GM18519 (cell line): ENCODE measurements at regions not wholly inside any gene's neighbourhood (a gene's known extent, or its start where the extent isn't known, plus 50 kb on each side); places are given as distances from the start of the nearest gene placed in this dataset.

Experiments used
- ATAC-seq: cut with Tn5 transposase; IDR thresholded peaks from one replicate; pipeline ENCODE4 v1.9.1; 2021; ENCODE audit warnings: mild to moderate bottlenecking, moderate library complexity; ENCODE audit not compliant: unreplicated experiment, low FRiP score

DNA sequence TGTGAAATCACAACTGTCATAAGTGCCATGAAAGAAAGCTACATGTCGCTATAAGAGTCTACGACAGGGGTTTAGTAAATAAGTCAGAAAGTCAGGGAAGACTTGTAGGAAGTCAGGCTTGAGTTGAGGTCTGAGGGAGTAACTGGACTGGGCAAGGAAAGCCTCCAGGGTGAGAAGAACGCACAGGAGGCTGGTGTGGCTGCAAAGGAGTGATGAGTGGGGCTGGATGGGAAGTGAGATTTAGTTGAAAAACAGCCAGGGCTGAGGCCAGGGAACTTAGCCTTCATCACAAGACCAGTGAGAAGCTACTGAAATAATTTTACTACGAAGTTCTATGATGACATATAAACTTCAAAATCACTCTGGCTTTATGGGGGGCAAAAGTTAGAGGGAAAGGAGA lies 763.7 kb upstream of the PHF14 start:
- no peak for ATAC-seq

GRCh38 chr7:10211016-10211415 lies 762.7 kb upstream of the PHF14 start:
- no peak for ATAC-seq

GRCh38 chr7:10211861-10212260 lies 761.8 kb upstream of the PHF14 start:
- ATAC-seq = no peak

DNA sequence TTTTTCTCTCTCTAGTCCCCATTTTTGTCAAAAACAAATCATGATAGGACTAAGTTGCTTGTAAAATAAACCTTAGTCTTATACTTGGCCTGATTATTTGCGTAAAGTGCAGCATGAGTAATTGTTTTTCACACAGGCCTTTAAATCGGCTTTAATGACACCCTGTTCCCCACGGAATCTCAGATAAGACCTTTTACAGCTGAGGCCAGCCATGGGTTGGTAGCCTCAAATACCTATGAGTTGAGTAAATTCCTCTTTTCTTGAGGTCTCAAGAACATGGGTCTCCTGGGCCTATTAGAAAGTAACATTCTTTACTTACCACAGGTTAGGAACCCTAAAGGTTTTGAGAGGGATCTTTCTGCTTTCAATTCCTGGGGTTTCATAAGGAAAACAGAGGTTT lies 761.0 kb upstream of the PHF14 start:
- no peak for ATAC-seq

- no peak for ATAC-seq
These were observed 757.2 kb upstream of the PHF14 start for GRCh38 chr7:10216462-10216861.

- no peak for ATAC-seq
These were observed 752.6 kb upstream of the PHF14 start for GRCh38 chr7:10221084-10221483.

DNA sequence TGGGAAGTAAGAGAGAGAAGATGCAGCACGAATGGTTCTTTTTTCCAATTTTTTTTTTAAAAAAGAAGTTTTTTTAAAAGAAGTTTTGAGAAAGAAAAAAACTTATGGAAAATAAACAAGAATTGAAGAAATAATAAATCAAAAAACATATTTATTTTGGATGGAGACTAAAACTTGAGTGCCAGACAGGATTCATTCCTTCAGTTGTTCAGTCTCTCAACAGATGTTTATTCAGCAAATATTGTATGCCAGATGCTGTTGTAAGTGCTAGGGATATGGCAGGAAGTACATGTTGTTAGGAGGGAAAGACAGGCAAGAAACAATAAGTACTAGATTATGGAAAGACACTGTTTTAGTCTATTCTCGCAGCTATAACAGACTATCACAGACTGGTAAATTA lies 750.7 kb upstream of the PHF14 start:
- no peak for ATAC-seq

DNA sequence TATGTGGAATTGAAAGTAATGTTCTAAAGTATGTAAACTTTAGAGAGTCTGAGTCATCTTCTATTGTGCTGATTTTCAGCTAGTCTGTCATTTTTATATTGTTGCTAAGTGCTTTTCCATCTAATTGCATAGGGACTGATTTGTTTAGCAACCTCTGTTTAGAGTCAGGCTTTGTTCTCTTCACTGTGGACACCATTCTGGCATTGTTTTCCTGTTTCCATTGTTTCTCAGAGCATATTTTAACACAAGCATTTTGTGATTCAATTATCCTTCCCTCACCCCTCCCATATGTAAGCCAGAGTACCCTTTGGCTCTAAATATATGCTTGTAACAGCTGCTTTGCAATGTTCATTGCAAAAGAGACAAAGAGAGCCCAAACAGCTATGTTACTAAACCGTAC lies 748.4 kb upstream of the PHF14 start:
- ATAC-seq = no peak

- ATAC-seq = no peak
These were observed 736.4 kb upstream of the PHF14 start for GRCh38 chr7:10237306-10237705.

DNA sequence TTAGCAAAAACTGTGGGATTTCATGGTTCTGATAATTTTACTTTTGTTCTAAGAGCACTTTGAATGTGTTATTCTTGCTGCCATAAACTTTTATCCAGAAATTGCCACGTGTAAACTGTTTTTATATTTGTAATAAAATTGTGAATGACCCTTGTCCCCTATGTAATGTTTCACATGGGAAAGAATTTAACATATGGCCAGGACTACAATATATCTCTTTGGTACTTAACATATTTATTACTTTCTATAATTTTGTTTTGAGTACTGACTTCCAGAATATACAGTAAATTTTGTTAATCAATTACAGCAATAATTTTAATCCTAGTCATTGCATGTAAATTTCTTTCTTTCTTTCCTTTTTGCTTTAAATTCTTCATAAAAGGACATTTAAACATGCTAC lies 735.0 kb upstream of the PHF14 start:
- no peak for ATAC-seq

- no peak for ATAC-seq
These were observed 733.9 kb upstream of the PHF14 start for GRCh38 chr7:10239695-10240345.

DNA sequence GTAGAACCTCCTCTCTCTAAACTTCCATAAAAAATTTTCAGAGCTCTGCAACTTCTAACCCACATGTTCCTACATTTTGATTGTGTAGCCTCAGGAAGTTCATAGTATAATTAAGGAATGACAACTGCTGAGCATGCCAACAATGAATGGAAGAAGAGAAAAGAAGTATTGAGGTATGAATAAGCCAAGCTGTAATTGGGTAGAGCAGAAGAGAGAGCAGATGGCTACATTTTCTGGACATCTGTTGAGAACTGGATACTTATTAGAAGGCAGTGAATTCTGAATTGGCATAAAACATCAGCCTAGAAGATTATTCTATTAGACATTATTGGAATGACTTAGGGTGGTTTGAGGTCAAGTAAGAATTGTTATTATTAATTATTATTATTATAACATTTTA lies 728.3 kb upstream of the PHF14 start:
- ATAC-seq = no peak

DNA sequence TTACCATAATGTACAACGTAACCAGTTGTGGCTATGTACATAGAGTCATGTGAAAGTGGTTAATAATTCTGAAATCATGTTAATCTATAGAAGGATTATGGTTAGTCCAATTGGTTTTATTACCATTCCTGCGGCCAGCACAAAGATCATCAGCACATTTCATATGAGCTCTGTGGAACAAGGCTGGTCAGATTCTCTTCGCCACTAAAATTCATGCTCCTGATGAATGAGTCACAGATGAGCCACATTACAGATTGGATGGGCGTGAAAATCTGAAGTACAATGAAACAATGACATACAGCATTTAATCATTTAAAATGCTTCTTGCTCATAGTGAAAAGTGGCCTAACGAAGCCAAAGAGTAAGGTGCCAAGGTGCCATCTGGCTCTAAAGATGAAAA lies 716.2 kb upstream of the PHF14 start:
- ATAC-seq = no peak

GRCh38 chr7:10266976-10267375 lies 706.7 kb upstream of the PHF14 start:
- ATAC-seq = no peak

- ATAC-seq = no peak
These were observed 705.6 kb upstream of the PHF14 start for GRCh38 chr7:10268034-10268433.

DNA sequence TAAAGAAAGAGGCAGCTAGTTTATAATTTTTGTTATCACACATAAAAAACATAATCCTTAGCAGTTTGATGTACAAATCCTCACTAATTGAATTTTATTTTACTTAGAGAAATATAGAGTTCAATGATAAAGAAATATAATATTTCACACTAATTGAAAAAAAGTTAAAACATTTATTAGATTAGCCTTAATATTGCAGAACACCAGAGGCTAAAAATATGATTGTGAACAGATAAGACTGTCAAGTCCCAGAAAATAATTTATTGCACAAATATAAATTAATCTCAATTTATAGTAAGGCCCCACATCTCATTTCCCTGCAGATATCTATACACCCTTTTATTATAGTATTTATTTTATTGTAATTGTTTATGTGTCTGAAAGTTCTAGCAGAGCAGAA lies 690.8 kb upstream of the PHF14 start:
- no peak for ATAC-seq

DNA sequence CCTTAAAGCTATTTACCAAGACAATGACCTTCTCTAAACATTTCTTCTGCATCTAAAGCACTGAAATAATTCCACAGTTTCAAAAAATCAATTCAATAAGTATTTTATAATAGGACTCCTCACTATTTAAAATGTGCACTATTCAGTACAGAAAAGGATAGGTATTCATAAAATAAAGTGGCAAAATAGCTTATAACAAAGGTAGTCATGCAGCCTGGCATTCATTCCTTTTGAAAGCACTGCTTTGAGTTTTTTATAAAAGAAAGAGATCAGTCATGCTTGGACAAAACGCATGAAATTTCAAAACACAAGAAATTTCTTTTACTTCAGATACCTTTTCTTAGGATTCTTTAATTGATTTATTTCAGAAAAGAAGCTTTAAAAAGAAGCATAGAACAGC lies 689.7 kb upstream of the PHF14 start:
- no peak for ATAC-seq

- ATAC-seq = no peak
These were observed 674.3 kb upstream of the PHF14 start for GRCh38 chr7:10299384-10299783.

- ATAC-seq = no peak
These were observed 673.1 kb upstream of the PHF14 start for GRCh38 chr7:10300577-10300976.

- ATAC-seq = no peak
These were observed 665.4 kb upstream of the PHF14 start for GRCh38 chr7:10308276-10308675.

DNA sequence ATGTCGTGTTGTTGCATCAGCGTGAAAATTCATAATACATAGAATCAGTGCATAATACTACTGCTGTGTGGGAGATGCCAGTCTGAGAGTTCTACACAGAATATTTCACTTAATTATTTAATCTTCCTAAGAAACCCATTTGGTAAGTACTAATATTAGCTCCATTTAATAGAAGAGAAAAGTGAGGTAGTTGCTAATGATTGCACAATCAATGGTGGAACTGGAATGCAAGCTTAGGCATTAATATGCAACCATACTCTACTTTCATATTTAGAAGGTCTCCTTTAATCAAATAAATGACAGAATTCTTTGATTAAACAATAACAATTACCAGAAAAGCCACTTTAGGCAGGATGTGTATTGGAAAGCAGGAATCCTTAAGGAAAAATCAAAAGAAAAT lies 660.7 kb upstream of the PHF14 start:
- no peak for ATAC-seq

- no peak for ATAC-seq
These were observed 657.8 kb upstream of the PHF14 start for GRCh38 chr7:10315881-10316280.

DNA sequence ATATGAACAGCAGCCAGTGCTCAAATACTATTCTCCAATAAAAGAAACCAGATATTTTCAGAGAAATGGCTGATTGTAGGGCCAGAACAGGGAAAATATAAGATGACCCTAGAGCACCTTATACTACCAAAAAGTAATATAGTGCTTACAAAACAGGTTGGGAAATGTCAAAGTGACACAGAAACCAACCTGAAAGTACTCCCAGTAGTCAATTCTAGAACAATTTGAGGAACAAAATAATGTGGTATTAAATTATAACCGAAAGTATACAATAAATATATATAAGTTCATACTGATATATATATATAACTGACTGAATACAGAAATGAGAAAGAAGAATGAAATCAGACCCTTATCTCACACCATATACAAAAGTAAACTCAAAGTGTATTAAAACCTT lies 657.2 kb upstream of the PHF14 start:
- no peak for ATAC-seq
